HCT116 (cell line): ENCODE measurements at regions not wholly inside any gene's neighbourhood (a gene's known extent, or its start where the extent isn't known, plus 50 kb on each side); places are given as distances from the start of the nearest gene placed in this dataset.

Source experiments
- CBX3 ChIP-seq: IDR thresholded peaks from 2 replicates; pipeline ENCODE4 v1.6.1; 2012; ENCODE audit warnings: low read depth
- CEBPB ChIP-seq: IDR thresholded peaks from 2 replicates; pipeline ENCODE4 v1.6.1; 2012; ENCODE audit warnings: low read depth
- CTCF ChIP-seq, 3 experiments: fragments of 200-600 bp in 1 of 3; sonication (generic) in 1 of 3; IDR thresholded peaks in 2 of 3; conservative IDR thresholded peaks in 1 of 3; 2 replicates each; pipeline ENCODE4 v1.5.1; 2012 to 2017; ENCODE audit warnings: low read depth in 2 of 3, low read length in 2 of 3, antibody characterized with exemption in 1 of 3, borderline replicate concordance in 1 of 3, control low read depth in 1 of 3, mild to moderate bottlenecking in 1 of 3, mixed read lengths in 1 of 3, mixed run types in 1 of 3, moderate library complexity in 1 of 3; ENCODE audit not compliant: insufficient read depth in 1 of 3
- EZH2phosphoT487 ChIP-seq: fragments of 200-600 bp; IDR thresholded peaks from 2 replicates; pipeline ENCODE4 v1.6.1; 2018; ENCODE audit warnings: antibody characterized with exemption, borderline replicate concordance
- JUND ChIP-seq: IDR thresholded peaks from 2 replicates; pipeline ENCODE4 v1.6.1; 2012
- MAX ChIP-seq: IDR thresholded peaks from 2 replicates; pipeline ENCODE4 v1.6.1; 2012
- POLR2A ChIP-seq: IDR thresholded peaks from 2 replicates; pipeline ENCODE4 v1.7.0; 2011; ENCODE audit warnings: borderline replicate concordance; ENCODE audit not compliant: insufficient read depth, insufficient read length; ENCODE audit errors: extremely low read depth
- POLR2AphosphoS5 ChIP-seq: IDR thresholded peaks from 2 replicates; pipeline ENCODE4 v1.6.1; 2011; ENCODE audit warnings: mild to moderate bottlenecking, low read depth, low read length, moderate library complexity
- RAD21 ChIP-seq: IDR thresholded peaks from 2 replicates; pipeline ENCODE4 v1.6.1; 2012; ENCODE audit warnings: low read depth, mild to moderate bottlenecking
- REST ChIP-seq: IDR thresholded peaks from 2 replicates; pipeline ENCODE4 v1.6.1; 2012; ENCODE audit warnings: low read depth
- YY1 ChIP-seq: IDR thresholded peaks from 2 replicates; pipeline ENCODE4 v1.6.1; 2011; ENCODE audit warnings: low read length, low read depth, moderate library complexity, mild to moderate bottlenecking; ENCODE audit not compliant: insufficient replicate concordance; ENCODE audit errors: extremely low read depth
- ZNF274 ChIP-seq: fragments of 200-500 bp; sonication (Bioruptor generic); IDR thresholded peaks from 2 replicates; pipeline ENCODE4 v1.6.1; 2014; ENCODE audit warnings: mild to moderate bottlenecking, low read depth, low read length, inconsistent platforms
- TF ChIP-seq, protein P1 (sequence below): IDR thresholded peaks from 2 replicates; pipeline ENCODE4 v1.6.1; 2012

DNA sequence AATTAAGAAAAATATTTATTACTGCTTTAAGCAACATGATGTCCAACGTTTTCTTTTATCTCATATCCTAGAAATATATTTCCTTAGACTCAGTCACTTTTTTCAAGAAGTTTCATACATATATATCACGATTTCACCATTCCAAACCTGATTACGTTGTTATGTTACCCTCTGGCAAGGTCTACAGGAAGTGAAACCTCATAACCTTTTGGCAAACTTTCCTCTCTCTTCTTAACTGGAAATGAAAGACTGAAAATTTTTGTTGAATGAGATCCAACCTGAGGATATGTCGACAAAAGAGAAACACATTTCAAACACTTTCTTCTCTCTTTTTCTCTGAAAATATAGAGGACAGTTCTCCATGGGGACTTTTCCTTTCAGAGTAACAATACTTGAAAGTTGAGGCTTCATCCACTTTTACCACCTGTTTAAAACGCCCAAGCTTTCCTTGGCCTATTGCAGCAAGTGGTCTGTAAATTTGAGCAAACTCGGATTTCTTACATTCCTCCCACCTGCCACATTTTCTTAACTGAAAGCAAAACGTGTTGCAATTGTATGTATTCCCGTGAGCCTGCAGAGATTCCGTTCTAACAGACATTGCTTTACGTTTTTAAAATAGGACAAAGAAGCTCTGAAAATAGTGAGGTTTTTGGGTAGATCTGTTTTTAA lies 298.1 kb downstream of the CETN3 start:
- TF ChIP-seq CTCF (IDR thresholded peaks at IDR 0.05 in 2 of 3, conservative IDR thresholded peaks at IDR 0.05 in 1 of 3; ENCODE audit: borderline replicate concordance in 1 of 3, insufficient read depth in 1 of 3, low read depth in 2 of 3, low read length in 2 of 3) (no peak), YY1 (no peak), REST (no peak), CBX3 (no peak), RAD21 (no peak), CEBPB (no peak), POLR2AphosphoS5 (no peak), EZH2phosphoT487 (no peak), POLR2A (no peak), JUND (no peak), MAX (no peak), ZNF274 (no peak)
- TF ChIP-seq, protein P1, sequence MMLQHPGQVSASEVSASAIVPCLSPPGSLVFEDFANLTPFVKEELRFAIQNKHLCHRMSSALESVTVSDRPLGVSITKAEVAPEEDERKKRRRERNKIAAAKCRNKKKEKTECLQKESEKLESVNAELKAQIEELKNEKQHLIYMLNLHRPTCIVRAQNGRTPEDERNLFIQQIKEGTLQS: no peak
